Prostate gland (tissue), 2 donors: ENCODE measurements at regions not wholly inside any gene's neighbourhood (a gene's known extent, or its start where the extent isn't known, plus 50 kb on each side); places are given as distances from the start of the nearest gene placed in this dataset.

Source experiments
- POLR2A ChIP-seq: fragments of 450-650 bp; IDR thresholded peaks from one replicate; pipeline ENCODE4 v1.6.1; 2016; ENCODE audit warnings: antibody characterized with exemption, mild to moderate bottlenecking
- POLR2AphosphoS5 ChIP-seq: sonication (generic); formaldehyde crosslinking; IDR thresholded peaks from one replicate; pipeline ENCODE4 v1.6.1; 2017; ENCODE audit warnings: antibody characterized with exemption
- TF ChIP-seq, protein P1 (sequence below), 4 experiments: fragments of 200-600 bp in 2 of 4; fragments of 450-650 bp in 2 of 4; sonication (generic) in 2 of 4; IDR thresholded peaks; 1 replicate in 3 of 4; 2 replicates in 1 of 4; pipeline ENCODE4 v1.5.1; 2016 to 2019; ENCODE audit warnings: antibody characterized with exemption in 4 of 4, mild to moderate bottlenecking in 2 of 4, moderate library complexity in 2 of 4

DNA sequence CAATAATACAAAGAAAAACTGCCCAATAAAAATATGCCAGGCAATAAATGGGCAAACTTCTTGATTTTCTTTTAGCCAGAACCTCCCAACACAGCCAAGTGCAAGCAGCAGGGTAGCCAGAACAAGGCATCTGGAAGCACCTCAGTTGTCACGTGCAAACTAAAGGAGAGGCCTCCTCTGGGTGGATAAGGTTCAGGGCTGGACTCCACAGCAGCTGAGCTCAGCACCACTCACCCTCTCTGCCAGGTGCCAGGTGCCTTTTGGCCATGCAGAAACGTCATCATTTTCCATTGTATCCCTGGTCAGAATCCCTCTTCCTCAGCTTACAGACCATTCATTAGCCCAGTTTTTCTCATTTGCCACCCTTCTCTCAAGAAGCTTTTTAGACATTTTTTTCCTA lies 52.7 kb downstream of the SOD2 start:
- TF ChIP-seq POLR2A (no peak), POLR2AphosphoS5 (no peak)
- TF ChIP-seq, protein P1, sequence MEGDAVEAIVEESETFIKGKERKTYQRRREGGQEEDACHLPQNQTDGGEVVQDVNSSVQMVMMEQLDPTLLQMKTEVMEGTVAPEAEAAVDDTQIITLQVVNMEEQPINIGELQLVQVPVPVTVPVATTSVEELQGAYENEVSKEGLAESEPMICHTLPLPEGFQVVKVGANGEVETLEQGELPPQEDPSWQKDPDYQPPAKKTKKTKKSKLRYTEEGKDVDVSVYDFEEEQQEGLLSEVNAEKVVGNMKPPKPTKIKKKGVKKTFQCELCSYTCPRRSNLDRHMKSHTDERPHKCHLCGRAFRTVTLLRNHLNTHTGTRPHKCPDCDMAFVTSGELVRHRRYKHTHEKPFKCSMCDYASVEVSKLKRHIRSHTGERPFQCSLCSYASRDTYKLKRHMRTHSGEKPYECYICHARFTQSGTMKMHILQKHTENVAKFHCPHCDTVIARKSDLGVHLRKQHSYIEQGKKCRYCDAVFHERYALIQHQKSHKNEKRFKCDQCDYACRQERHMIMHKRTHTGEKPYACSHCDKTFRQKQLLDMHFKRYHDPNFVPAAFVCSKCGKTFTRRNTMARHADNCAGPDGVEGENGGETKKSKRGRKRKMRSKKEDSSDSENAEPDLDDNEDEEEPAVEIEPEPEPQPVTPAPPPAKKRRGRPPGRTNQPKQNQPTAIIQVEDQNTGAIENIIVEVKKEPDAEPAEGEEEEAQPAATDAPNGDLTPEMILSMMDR (IDR thresholded peaks at IDR 0.05), result no peak
